Parathyroid adenoma (tissue), 2 donors: ENCODE measurements at regions not wholly inside any gene's neighbourhood (a gene's known extent, or its start where the extent isn't known, plus 50 kb on each side); places are given as distances from the start of the nearest gene placed in this dataset.

Experiments
- H2AFZ ChIP-seq: fragments of 300-600 bp; sonication (generic); one replicate; pipeline ENCODE4 v1.7.0; 2017; ENCODE audit warnings: antibody characterized with exemption, mild to moderate bottlenecking
- H3K27ac ChIP-seq: fragments of 300-600 bp; sonication (generic); one replicate; pipeline ENCODE4 v1.7.0; 2017
- H3K27me3 ChIP-seq: fragments of 300-600 bp; sonication (generic); one replicate; pipeline ENCODE4 v1.7.0; 2017; ENCODE audit warnings: low read length; ENCODE audit not compliant: control insufficient read depth, insufficient read depth
- H3K36me3 ChIP-seq: fragments of 300-600 bp; sonication (generic); one replicate; pipeline ENCODE4 v1.7.0; 2017; ENCODE audit warnings: low read length; ENCODE audit not compliant: control insufficient read depth, insufficient read depth
- H3K4me1 ChIP-seq: fragments of 300-600 bp; sonication (generic); one replicate; pipeline ENCODE4 v1.7.0; 2017; ENCODE audit warnings: control low read depth
- H3K4me2 ChIP-seq: fragments of 300-600 bp; sonication (generic); one replicate; pipeline ENCODE4 v1.7.0; 2017; ENCODE audit warnings: low read length
- H3K4me3 ChIP-seq: fragments of 300-600 bp; sonication (generic); one replicate; pipeline ENCODE4 v1.7.0; 2017; ENCODE audit warnings: low read depth, low read length
- H3K79me2 ChIP-seq: fragments of 300-600 bp; sonication (generic); one replicate; pipeline ENCODE4 v1.7.0; 2017; ENCODE audit warnings: control low read depth
- H3K9ac ChIP-seq: fragments of 300-600 bp; sonication (generic); one replicate; pipeline ENCODE4 v1.7.0; 2017; ENCODE audit warnings: mild to moderate bottlenecking
- H3K9me3 ChIP-seq: fragments of 300-600 bp; sonication (generic); one replicate; pipeline ENCODE4 v1.7.0; 2017; ENCODE audit warnings: low read length; ENCODE audit not compliant: control insufficient read depth
- CTCF ChIP-seq: fragments of 300-600 bp; sonication (generic); IDR thresholded peaks from one replicate; pipeline ENCODE4 v1.7.0; 2017; ENCODE audit warnings: antibody characterized with exemption, mild to moderate bottlenecking
- donor health status: primary hyperparathyroidism.

GRCh38 chr10:93206652-93207051 lies 133.0 kb downstream of the CYP26A1 start:
- Histone ChIP-seq H3K27me3 (no peaks in the 10 kb centered on the region), H3K4me1 (no peaks in the 10 kb centered on the region), H3K4me3 (no peak overlapping the region), H3K4me2 (no peak overlapping the region), H3K27ac (no peak overlapping the region), H3K79me2 (no peaks in the 10 kb centered on the region), H3K9me3 (no peaks in the 10 kb centered on the region), H3K9ac (no peak overlapping the region), H3K36me3 (no peaks in the 10 kb centered on the region), H2AFZ (no peak overlapping the region)
- TF ChIP-seq CTCF: no peak

DNA sequence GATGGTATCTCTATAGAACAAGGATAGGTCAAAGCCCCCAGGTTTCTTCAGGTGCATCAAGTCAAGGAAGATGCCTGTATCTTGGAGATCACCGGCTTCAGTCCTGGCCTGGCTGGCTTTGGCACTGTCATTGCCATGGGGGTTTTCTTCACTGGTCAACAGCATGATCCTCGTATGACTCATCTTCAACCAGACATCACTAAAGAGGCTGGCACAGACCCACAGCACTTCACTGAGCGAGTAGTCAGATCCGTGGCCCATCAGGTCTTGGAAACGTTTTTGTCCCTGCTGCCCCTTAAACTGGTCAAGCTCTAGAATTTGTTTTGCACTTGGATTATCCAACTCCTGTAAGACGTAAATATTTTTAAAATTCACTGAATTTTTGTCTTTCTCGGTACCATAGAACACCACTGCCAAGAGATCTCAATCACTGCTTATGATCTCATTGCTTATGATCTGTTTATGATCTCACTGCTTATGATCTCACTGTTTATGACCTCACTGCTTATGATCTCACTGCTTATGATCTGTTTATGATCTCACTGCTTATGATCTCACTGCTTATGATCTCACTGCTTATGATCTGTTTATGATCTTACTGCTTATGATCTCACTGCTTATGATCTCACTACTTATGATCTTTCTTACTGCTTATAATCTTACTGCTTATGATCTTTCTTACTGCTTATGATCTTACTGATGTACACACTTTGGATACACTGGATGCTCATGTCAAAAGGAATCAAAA lies 135.2 kb downstream of the CYP26A1 start:
- TF ChIP-seq CTCF: no peak
- no peaks in the 10 kb centered on the region for H3K27me3 ChIP-seq
- H3K4me2 ChIP-seq: no peak overlapping the region
- no peak overlapping the region for H3K27ac ChIP-seq
- H2AFZ ChIP-seq: no peak overlapping the region
- no peak overlapping the region for H3K9ac ChIP-seq
- no peaks in the 10 kb centered on the region for H3K4me1 ChIP-seq
- no peaks in the 10 kb centered on the region for H3K9me3 ChIP-seq
- H3K4me3 ChIP-seq: no peak overlapping the region
- H3K79me2 ChIP-seq: no peaks in the 10 kb centered on the region
- H3K36me3 ChIP-seq: no peaks in the 10 kb centered on the region

DNA sequence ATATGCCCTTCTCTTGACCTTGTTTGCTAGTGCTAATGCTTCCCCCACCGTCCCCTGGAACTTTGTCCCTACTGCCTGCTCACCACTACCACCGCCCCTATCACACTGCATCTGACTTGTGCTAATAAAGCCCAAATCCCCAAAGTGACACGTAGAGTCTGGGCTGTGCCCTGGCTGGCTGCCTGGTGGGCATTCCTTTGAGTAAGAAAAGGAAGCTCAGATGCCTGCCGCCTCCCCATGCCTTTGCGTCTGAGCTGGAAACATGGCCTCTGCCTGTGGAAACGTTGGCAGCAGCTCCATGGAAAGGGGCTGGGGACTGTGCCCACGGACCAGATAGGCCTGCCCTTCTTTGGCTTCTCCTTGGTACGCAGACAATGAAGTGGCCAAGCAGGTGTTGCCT lies 138.3 kb downstream of the CYP26A1 start:
- Histone ChIP-seq H3K27me3 (no peaks in the 10 kb centered on the region), H3K9ac (no peak overlapping the region), H3K27ac (no peak overlapping the region), H3K4me2 (no peak overlapping the region), H3K79me2 (no peaks in the 10 kb centered on the region), H3K9me3 (no peaks in the 10 kb centered on the region), H2AFZ (no peak overlapping the region), H3K4me3 (no peak overlapping the region), H3K4me1 (no peaks in the 10 kb centered on the region), H3K36me3 (no peaks in the 10 kb centered on the region)
- no peak for TF ChIP-seq CTCF

GRCh38 chr10:93215312-93215711 lies 141.6 kb downstream of the CYP26A1 start:
- H3K9me3 ChIP-seq: no peaks in the 10 kb centered on the region
- no peaks in the 10 kb centered on the region for H3K36me3 ChIP-seq
- no peak overlapping the region for H3K4me2 ChIP-seq
- no peak overlapping the region for H2AFZ ChIP-seq
- H3K4me1 ChIP-seq: no peaks in the 10 kb centered on the region
- no peak overlapping the region for H3K9ac ChIP-seq
- no peak overlapping the region for H3K4me3 ChIP-seq
- no peaks in the 10 kb centered on the region for H3K27me3 ChIP-seq
- H3K79me2 ChIP-seq: no peaks in the 10 kb centered on the region
- no peak overlapping the region for H3K27ac ChIP-seq
- no peak for TF ChIP-seq CTCF
